Esophagus muscularis mucosa (tissue), 4 donors: ENCODE measurements at regions not wholly inside any gene's neighbourhood (a gene's known extent, or its start where the extent isn't known, plus 50 kb on each side); places are given as distances from the start of the nearest gene placed in this dataset.

Source experiments
- CTCF ChIP-seq, 3 experiments: fragments of 200-600 bp in 2 of 3; fragments of 450-650 bp in 1 of 3; sonication (generic) in 2 of 3; IDR thresholded peaks; one replicate each; pipeline ENCODE4 v1.5.1; 2017 to 2019; ENCODE audit warnings: antibody characterized with exemption in 3 of 3, mild to moderate bottlenecking in 2 of 3, moderate library complexity in 1 of 3
- EP300 ChIP-seq: sonication (generic); formaldehyde crosslinking; IDR thresholded peaks from one replicate; pipeline ENCODE4 v1.6.1; 2017; ENCODE audit warnings: antibody characterized with exemption
- POLR2A ChIP-seq: fragments of 450-650 bp; IDR thresholded peaks from one replicate; pipeline ENCODE4 v1.6.1; 2017; ENCODE audit warnings: antibody characterized with exemption, moderate library complexity, mild to moderate bottlenecking, low read depth
- POLR2AphosphoS5 ChIP-seq, 2 donors: sonication (generic); formaldehyde crosslinking; IDR thresholded peaks; one replicate each; pipeline ENCODE4 v1.6.1; 2017; ENCODE audit warnings: antibody characterized with exemption in 2 of 2

GRCh38 chr2:143936848-143937722 lies 582.8 kb downstream of the ZEB2 start:
- TF ChIP-seq CTCF (IDR thresholded peaks at IDR 0.05): no peak
- no peak for TF ChIP-seq EP300
- TF ChIP-seq POLR2A: no peak
- peak in 1 of 2 donors; percentile 12 for TF ChIP-seq POLR2AphosphoS5 (IDR thresholded peaks at IDR 0.05)
